Vagina (tissue), 2 donors: ENCODE measurements at regions not wholly inside any gene's neighbourhood (a gene's known extent, or its start where the extent isn't known, plus 50 kb on each side); places are given as distances from the start of the nearest gene placed in this dataset.

Source experiments
- POLR2AphosphoS5 ChIP-seq, 2 donors: sonication (generic); formaldehyde crosslinking; IDR thresholded peaks; one replicate each; pipeline ENCODE4 v1.9.0; 2017; ENCODE audit warnings: antibody characterized with exemption in 2 of 2, mild to moderate bottlenecking in 2 of 2, low read depth in 1 of 2; ENCODE audit not compliant: insufficient read depth in 1 of 2
- TF ChIP-seq, protein P1 (sequence below), 3 experiments: fragments of 450-650 bp in 2 of 3; fragments of 200-600 bp in 1 of 3; sonication (generic) in 1 of 3; IDR thresholded peaks; one replicate each; pipeline ENCODE4 v1.5.1; 2017 to 2019; ENCODE audit warnings: antibody characterized with exemption in 3 of 3, mild to moderate bottlenecking in 2 of 3, moderate library complexity in 2 of 3

DNA sequence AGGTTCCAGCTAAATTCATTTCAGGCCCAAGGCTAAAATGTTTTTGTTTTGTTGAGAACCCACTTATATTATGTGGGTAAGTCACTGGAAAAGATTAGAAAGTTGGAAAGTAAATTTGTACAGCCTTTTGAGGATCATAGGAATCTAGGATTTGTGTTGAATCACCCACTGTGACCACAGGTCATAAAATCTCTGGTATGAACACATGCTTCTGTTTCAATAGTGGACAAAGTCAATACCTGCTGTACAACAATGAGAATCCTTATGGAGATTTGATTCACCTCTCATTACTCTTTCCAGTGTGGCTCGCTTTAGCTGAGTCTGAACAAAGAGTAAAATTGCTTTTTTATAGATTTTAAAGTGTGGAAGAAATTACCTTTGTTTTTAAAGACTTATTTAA lies 369.5 kb downstream of the TMEM167A start:
- TF ChIP-seq, protein P1, sequence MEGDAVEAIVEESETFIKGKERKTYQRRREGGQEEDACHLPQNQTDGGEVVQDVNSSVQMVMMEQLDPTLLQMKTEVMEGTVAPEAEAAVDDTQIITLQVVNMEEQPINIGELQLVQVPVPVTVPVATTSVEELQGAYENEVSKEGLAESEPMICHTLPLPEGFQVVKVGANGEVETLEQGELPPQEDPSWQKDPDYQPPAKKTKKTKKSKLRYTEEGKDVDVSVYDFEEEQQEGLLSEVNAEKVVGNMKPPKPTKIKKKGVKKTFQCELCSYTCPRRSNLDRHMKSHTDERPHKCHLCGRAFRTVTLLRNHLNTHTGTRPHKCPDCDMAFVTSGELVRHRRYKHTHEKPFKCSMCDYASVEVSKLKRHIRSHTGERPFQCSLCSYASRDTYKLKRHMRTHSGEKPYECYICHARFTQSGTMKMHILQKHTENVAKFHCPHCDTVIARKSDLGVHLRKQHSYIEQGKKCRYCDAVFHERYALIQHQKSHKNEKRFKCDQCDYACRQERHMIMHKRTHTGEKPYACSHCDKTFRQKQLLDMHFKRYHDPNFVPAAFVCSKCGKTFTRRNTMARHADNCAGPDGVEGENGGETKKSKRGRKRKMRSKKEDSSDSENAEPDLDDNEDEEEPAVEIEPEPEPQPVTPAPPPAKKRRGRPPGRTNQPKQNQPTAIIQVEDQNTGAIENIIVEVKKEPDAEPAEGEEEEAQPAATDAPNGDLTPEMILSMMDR (IDR thresholded peaks at IDR 0.05): no peak
- TF ChIP-seq POLR2AphosphoS5 (IDR thresholded peaks at IDR 0.05; ENCODE audit: insufficient read depth in 1 of 2, low read depth in 1 of 2): no peak
